Activated CD4-positive, alpha-beta T cell treated with anti-CD3 and anti-CD28 coated beads, Interleukin-2, Interleukin-4, amounts not matched to agents 100 ng/mL and 50 ng/mL, durations not matched to agents 16 hours and 8 hours (primary cell): ENCODE measurements at regions not wholly inside any gene's neighbourhood (a gene's known extent, or its start where the extent isn't known, plus 50 kb on each side); places are given as distances from the start of the nearest gene placed in this dataset.

ENCODE experiments used
- DNase-seq: peaks from one replicate; pipeline ENCODE4 v3.0.0-alpha.2; 2020; ENCODE audit warnings: low spot score

DNA sequence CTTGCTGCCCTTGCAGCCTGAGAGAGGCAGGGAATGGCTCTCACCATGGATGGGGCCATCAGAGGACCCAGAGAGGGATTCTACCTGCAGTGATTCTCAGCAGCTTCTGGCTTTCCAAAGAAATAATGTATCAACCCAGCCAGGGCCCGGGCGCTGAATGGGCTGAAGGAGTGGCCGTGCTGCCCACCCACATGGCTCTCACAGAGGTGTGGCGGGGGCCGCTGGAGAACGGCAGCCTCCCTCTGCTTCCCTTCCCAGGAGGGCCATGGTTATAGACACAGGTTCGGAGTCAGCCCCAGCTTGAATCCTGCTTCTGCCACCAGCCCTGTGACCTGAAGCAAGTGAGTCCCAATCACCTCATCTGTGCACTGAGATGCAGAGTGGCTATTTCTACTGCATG is 82.7 kb downstream of the THAP12 start:
- no peak for DNase-seq

GRCh38 chr11:76296731-76297542 is 84.0 kb downstream of the THAP12 start:
- DNase-seq = no peak

- peak; percentile 81 for DNase-seq
Observed at GRCh38 chr11:76293189-76293631, 86.9 kb upstream of the WNT11 start.

GRCh38 chr11:76292583-76293188 is 86.4 kb upstream of the WNT11 start:
- DNase-seq = no peak

DNA sequence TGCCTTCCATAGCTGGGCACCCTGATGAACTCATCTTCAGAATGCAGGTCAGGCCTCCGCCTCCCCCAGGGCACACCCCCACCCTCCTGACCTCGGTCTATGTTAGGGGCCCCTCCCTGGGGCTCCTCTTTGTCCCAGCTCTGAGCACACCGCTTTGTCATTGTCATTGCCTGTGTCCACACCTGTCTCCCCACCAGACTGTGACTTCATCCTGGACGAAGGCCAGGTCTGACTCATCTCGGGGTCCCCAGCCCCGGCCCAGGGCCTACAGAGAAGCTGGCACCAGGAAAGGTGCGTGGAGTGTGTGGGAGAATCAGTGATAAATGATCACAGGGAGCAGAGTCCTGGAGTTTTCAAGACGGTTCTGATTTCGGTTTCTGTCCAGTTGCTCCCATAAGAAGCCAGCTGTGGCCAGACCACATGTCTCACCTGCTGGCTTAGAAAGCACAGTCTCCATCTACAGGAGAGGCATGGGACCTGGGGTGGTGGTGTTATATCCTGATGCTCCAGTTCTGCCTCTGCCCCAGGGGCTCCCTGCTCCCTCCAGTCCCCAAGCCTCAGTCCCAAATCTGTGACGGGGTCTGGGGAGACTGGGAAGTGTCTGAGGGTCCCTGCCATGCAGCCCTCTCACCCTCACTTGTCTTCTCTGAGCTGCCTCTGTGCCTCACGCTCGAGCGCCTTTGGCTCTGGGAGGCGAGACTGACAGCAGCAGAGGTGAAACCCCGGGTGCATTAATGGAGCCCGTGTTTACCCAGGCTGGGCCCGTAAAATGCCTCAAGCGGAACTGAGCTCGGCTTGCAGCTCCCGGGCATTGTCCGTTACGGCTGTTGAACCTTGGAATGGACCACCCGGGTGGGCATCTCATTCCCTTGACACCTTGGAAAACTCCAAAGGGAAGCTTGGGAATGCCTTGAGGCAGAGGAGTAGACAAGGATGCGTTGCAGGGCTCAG is 85.5 kb upstream of the WNT11 start:
- no peak for DNase-seq

DNA sequence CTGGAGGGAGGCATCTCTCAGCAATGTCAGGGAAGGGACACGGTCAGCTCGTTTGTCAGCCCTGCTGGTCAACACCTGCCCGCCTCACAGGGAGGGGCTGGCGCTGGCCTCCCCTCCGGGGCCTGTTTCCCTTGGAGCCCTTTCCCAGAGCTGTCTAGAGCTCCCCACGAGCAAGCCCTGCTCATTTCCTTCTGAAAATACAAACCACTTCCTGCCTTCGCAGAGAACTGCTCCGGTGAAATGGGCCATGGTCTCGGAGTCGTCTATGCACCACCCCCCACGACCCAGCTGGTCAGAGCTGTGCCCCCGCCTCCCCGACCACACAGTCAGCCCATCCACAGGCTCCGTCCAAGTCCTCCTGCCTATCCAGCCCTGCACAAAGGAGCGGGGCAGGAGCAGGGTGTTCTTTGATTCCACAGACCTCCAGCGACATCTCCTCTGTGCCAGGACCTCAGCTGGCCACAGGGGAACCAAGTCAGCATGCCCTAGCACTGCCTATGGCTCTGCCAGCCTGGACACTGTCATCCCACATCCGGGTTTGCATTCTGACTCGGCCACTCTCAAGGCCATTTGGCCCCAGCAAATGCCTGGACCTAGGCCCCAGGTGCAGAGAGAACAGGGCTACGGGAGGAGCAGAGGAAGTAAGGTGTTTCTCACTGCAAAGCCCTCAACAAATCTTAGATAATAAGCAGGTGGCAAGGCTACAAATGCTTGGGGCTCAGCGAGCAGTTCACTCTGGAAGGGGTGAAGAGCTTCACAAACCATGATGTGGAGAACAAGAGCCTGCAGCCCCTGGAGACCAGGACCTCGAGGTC is 82.1 kb upstream of the WNT11 start:
- DNase-seq = peak; percentile 34

DNA sequence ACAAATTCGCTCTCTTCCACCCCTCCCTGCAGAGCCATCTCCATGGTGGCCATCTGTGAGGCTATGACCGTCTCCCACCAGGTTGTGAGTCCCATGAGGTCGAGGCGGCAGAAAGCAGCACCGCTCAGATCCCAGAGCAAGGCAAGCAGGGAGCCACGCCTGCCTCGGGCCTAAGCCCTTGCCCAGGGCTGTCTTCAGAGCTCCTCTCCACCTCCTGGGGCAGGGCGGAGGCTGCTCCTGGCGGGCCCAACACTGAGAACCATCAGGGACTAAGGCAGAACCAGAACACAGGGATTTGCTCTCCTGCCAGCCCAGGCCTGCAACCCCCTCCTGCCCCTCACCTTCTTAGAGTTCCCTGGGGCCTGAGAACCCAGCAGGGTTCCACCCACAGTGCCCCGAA is 80.9 kb upstream of the WNT11 start:
- DNase-seq = no peak

DNA sequence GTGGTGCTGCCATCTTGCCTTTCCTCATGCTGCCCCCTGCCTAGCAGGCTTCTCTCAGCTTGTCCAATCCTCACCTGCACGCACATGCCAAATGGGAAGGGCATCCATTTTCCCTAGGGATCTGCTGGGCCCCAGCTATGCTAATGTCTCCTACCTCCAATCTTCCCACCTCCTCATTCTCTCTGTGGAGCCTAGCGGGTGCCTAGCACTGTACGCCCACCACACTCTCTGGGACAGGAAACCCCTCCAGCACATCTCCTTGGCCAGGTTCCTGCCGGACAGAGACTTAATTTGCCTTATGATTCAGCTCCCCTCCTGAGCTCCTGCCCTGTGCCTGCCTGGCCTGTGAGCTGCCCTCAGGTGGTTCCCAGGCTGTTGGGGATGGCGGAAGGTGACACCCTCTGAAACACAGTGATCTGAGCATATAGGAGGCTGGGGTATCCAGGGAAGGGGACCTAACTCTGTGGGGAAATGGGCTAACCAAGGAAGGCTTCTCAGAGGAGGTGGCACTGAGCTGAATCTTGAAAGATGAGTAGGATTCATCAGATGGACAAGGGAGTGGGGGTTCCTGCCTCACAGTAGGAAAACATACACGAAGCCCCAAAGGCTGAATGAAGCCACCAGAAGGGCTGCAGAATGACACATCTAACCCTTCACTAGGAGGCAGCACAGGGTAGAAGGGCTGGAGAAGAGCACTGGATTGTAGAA is 79.2 kb upstream of the WNT11 start:
- DNase-seq = no peak

- no peak for DNase-seq
Observed at GRCh38 chr11:76284161-76284560, 77.9 kb upstream of the WNT11 start.

- DNase-seq = no peak
Observed at GRCh38 chr11:76282811-76283595, 76.7 kb upstream of the WNT11 start.

DNA sequence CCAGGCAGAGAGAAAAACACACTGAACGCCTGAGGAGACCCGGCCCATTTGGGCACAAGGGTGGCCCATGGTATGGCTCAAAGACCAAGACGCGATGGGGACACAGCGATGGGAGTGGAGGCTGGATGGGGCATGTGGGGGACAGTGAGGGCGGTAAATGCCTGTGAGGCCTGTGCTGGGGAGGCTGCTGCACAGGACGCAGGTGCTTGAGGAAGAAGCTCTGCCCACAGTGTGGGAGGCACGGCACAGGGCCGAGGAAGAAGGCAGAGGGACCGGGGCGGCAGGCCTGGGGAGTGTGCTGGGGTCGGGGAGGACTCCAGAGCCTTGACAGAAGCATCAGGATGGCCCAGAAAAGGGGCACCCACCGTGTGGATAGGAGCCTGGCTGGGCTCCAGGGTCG is 75.9 kb upstream of the WNT11 start:
- DNase-seq = no peak

- DNase-seq = no peak
Observed at GRCh38 chr11:76281558-76281906, 75.2 kb upstream of the WNT11 start.

GRCh38 chr11:76280882-76281557 is 74.7 kb upstream of the WNT11 start:
- no peak for DNase-seq

- no peak for DNase-seq
Observed at GRCh38 chr11:76280151-76280881, 74.0 kb upstream of the WNT11 start.

- DNase-seq = no peak
Observed at GRCh38 chr11:76279646-76280045, 73.3 kb upstream of the WNT11 start.

GRCh38 chr11:76279038-76279437 is 72.7 kb upstream of the WNT11 start:
- DNase-seq = no peak

- DNase-seq = no peak
Observed at GRCh38 chr11:76278526-76278925, 72.2 kb upstream of the WNT11 start.

DNA sequence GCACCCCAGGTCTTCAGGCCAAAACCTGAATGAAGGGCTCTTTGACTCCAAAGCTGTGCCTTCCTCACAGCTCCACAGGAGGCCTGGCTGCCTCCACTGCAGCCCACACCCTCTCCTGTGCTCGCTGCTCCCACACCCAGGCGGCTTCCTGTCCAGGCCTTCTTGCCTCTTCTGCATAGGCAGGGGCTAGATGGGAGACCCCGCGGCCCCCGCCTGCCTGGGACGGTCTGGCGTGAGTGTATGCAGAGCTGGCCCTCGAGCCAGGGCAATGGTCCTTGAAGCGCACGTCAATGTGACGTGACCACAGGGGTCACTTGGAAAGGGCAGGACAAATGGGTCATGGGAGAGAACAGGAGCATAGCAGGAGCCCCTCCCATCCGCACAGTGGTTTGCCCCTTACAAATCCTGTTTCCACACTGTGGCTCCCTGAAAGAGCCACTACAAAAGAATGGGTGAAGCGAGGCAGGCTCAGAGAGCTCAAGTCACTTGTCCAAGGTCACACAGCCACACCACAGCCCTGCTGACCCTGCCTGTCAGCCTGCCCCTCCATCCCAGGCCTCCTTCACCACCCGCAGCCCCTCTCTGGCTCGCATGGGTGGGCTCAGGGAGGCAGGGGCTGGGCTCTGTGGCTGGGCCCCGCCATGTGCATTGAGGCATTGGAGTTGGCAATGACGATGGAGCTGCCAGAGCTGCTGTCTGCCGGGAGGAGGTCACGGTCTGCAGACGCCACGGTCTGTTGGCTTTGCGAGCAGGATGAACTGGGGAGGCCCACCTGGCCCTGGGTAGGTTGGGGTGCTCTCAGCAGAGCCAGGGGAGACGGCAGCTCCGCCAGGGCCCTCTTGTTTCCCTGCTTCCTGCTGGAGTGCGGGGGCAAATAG is 71.2 kb upstream of the WNT11 start:
- no peak for DNase-seq
